ENCODE measurements at regions not wholly inside any gene's neighbourhood (a gene's known extent, or its start where the extent isn't known, plus 50 kb on each side); places are given as distances from the start of the nearest gene placed in this dataset.

GRCh38 chr13:103222683-103223082 lies 156.5 kb upstream of the SLC10A2 start:
- no CpG with 5 or more reads among the region's 4 CpGs for WGBS, 2 donors (ENCODE audit: extremely low coverage in 2 of 2, insufficient read length in 2 of 2, insufficient replicate concordance in 1 of 2)

DNA sequence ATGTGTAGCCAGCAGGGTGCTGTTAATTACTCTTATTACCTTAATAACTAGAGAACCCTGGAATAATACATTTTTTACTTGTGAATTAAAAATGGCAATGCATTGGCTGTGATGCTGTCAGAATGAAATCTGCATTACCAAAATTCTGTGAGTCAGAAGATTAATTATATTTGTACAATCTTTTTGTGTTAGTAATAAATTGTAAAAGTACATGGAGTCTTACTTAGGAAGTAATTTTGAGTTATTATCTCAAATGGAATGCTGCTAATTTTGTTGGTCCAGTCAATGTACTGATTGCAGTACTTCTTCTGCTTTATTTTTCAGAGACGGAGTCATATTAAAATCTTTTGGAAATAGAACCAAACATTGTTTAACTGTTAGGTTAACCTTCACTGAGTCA lies 152.0 kb upstream of the SLC10A2 start:
- Histone ChIP-seq H3K18ac (ENCODE audit: low read length) (no peak overlapping the region), H3K27me3 (ENCODE audit: control insufficient read depth in 3 of 3, insufficient read depth in 3 of 3, low read depth in 1 of 3, low read length in 3 of 3) (no peaks in the 10 kb centered on the region), H2AK5ac (ENCODE audit: low read depth, low read length) (no peak overlapping the region), H4K8ac (ENCODE audit: low read depth, low read length) (no peak overlapping the region), H3K9me3 (replicated peaks in 1 of 2; ENCODE audit: control insufficient read depth in 2 of 2, insufficient read depth in 1 of 2, low read depth in 1 of 2, low read length in 2 of 2) (no peaks in the 10 kb centered on the region), H3K79me1 (ENCODE audit: low read depth, low read length) (no peaks in the 10 kb centered on the region), H2BK15ac (ENCODE audit: low read length) (no peak overlapping the region), H3K27ac (replicated peaks; ENCODE audit: low read length) (no peak overlapping the region), H2BK5ac (ENCODE audit: low read length) (no peak overlapping the region), H3K36me3 (replicated peaks in 1 of 2; ENCODE audit: control insufficient read depth in 2 of 2, insufficient read depth in 2 of 2, low read length in 2 of 2) (no peaks in the 10 kb centered on the region), H3K4me2 (ENCODE audit: insufficient read depth, low read length, poor library complexity, severe bottlenecking) (no peak overlapping the region), H2BK120ac (ENCODE audit: low read depth, low read length) (no peak overlapping the region), H3K4me3 (ENCODE audit: low read length in 2 of 2) (no peak overlapping the region), H3K14ac (ENCODE audit: low read length) (no peak overlapping the region), H3K4ac (ENCODE audit: low read length) (no peak overlapping the region), H2BK12ac (ENCODE audit: low read length) (no peak overlapping the region), H4K91ac (ENCODE audit: low read depth, low read length, poor library complexity) (no peak overlapping the region), H3K23ac (ENCODE audit: low read depth, low read length, poor library complexity) (no peak overlapping the region), H2AFZ (ENCODE audit: low read length) (no peak overlapping the region), H3K9ac (ENCODE audit: low read depth, low read length, poor library complexity) (no peak overlapping the region), H3K4me1 (ENCODE audit: control insufficient read depth in 2 of 2, insufficient read depth in 1 of 2, low read depth in 1 of 2, low read length in 2 of 2) (no peaks in the 10 kb centered on the region)
- DNase-seq (ENCODE audit: low spot score) = no peak
- no CpG with 5 or more reads among the region's 1 CpG for WGBS, 2 donors (ENCODE audit: extremely low coverage in 2 of 2, insufficient read length in 2 of 2, insufficient replicate concordance in 1 of 2)

More at GRCh38 chr13:103222683-103223082, 156.5 kb upstream of the SLC10A2 start:
- Histone ChIP-seq H3K9me3 (replicated peaks in 1 of 2; ENCODE audit: control insufficient read depth in 2 of 2, insufficient read depth in 1 of 2, low read depth in 1 of 2, low read length in 2 of 2) (no peaks in the 10 kb centered on the region), H4K91ac (ENCODE audit: low read depth, low read length, poor library complexity) (no peak overlapping the region), H3K4ac (ENCODE audit: low read length) (no peak overlapping the region), H3K9ac (ENCODE audit: low read depth, low read length, poor library complexity) (no peak overlapping the region), H3K4me2 (ENCODE audit: insufficient read depth, low read length, poor library complexity, severe bottlenecking) (no peak overlapping the region), H3K23ac (ENCODE audit: low read depth, low read length, poor library complexity) (no peak overlapping the region), H3K36me3 (replicated peaks in 1 of 2; ENCODE audit: control insufficient read depth in 2 of 2, insufficient read depth in 2 of 2, low read length in 2 of 2) (no peaks in the 10 kb centered on the region), H3K4me1 (ENCODE audit: control insufficient read depth in 2 of 2, insufficient read depth in 1 of 2, low read depth in 1 of 2, low read length in 2 of 2) (no peaks in the 10 kb centered on the region), H4K8ac (ENCODE audit: low read depth, low read length) (no peak overlapping the region), H3K18ac (ENCODE audit: low read length) (no peak overlapping the region), H3K4me3 (ENCODE audit: low read length in 2 of 2) (no peak overlapping the region), H2AK5ac (ENCODE audit: low read depth, low read length) (no peak overlapping the region), H2BK12ac (ENCODE audit: low read length) (no peak overlapping the region), H3K27me3 (ENCODE audit: control insufficient read depth in 3 of 3, insufficient read depth in 3 of 3, low read depth in 1 of 3, low read length in 3 of 3) (no peaks in the 10 kb centered on the region), H3K27ac (replicated peaks; ENCODE audit: low read length) (no peak overlapping the region), H3K79me1 (ENCODE audit: low read depth, low read length) (no peaks in the 10 kb centered on the region), H2AFZ (ENCODE audit: low read length) (no peak overlapping the region), H2BK5ac (ENCODE audit: low read length) (no peak overlapping the region), H2BK15ac (ENCODE audit: low read length) (no peak overlapping the region), H3K14ac (ENCODE audit: low read length) (no peak overlapping the region), H2BK120ac (ENCODE audit: low read depth, low read length) (no peak overlapping the region)
- no peak for DNase-seq (ENCODE audit: low spot score)

DNA sequence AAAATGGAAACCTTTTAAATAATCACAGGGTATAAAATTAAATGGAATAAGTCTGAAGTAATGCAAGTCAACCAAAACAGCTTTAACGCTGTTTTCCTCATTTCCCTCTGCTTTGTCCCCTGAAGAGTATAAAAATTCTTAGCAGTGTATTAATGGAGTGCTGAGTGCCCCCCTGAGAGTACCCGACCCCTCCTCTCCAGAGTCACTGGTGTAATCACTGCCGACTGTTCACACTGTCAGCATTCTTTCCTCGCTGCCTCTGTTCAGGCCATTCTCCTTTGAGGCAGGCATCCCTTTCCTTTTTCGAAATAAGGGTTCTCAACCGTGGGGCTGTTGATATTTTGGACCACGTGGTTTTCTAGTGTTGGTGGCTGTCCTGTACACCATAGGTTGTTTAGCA lies 146.9 kb upstream of the SLC10A2 start:
- no peak for DNase-seq (ENCODE audit: low spot score)
- Histone ChIP-seq H3K9me3 (replicated peaks in 1 of 2; ENCODE audit: control insufficient read depth in 2 of 2, insufficient read depth in 1 of 2, low read depth in 1 of 2, low read length in 2 of 2) (no peaks in the 10 kb centered on the region), H3K27me3 (ENCODE audit: control insufficient read depth in 3 of 3, insufficient read depth in 3 of 3, low read depth in 1 of 3, low read length in 3 of 3) (no peaks in the 10 kb centered on the region), H3K4me3 (ENCODE audit: low read length in 2 of 2) (no peak overlapping the region), H2BK15ac (ENCODE audit: low read length) (no peak overlapping the region), H3K79me1 (ENCODE audit: low read depth, low read length) (no peaks in the 10 kb centered on the region), H2BK12ac (ENCODE audit: low read length) (no peak overlapping the region), H3K14ac (ENCODE audit: low read length) (no peak overlapping the region), H2BK5ac (ENCODE audit: low read length) (no peak overlapping the region), H3K4ac (ENCODE audit: low read length) (no peak overlapping the region), H2AK5ac (ENCODE audit: low read depth, low read length) (no peak overlapping the region), H2BK120ac (ENCODE audit: low read depth, low read length) (no peak overlapping the region), H3K4me2 (ENCODE audit: insufficient read depth, low read length, poor library complexity, severe bottlenecking) (no peak overlapping the region), H4K91ac (ENCODE audit: low read depth, low read length, poor library complexity) (no peak overlapping the region), H4K8ac (ENCODE audit: low read depth, low read length) (no peak overlapping the region), H3K18ac (ENCODE audit: low read length) (no peak overlapping the region), H3K4me1 (ENCODE audit: control insufficient read depth in 2 of 2, insufficient read depth in 1 of 2, low read depth in 1 of 2, low read length in 2 of 2) (no peaks in the 10 kb centered on the region), H3K36me3 (replicated peaks in 1 of 2; ENCODE audit: control insufficient read depth in 2 of 2, insufficient read depth in 2 of 2, low read length in 2 of 2) (no peaks in the 10 kb centered on the region), H3K23ac (ENCODE audit: low read depth, low read length, poor library complexity) (no peak overlapping the region), H3K27ac (replicated peaks; ENCODE audit: low read length) (no peak overlapping the region), H3K9ac (ENCODE audit: low read depth, low read length, poor library complexity) (no peak overlapping the region), H2AFZ (ENCODE audit: low read length) (no peak overlapping the region)
- no CpG with 5 or more reads among the region's 7 CpGs for WGBS, 2 donors (ENCODE audit: extremely low coverage in 2 of 2, insufficient read length in 2 of 2, insufficient replicate concordance in 1 of 2)

- H3K9ac ChIP-seq (ENCODE audit: low read depth, low read length, poor library complexity) = no peak overlapping the region
- H3K4me1 ChIP-seq (ENCODE audit: control insufficient read depth in 2 of 2, insufficient read depth in 1 of 2, low read depth in 1 of 2, low read length in 2 of 2) = no peaks in the 10 kb centered on the region
- H3K4me2 ChIP-seq (ENCODE audit: insufficient read depth, low read length, poor library complexity, severe bottlenecking) = no peak overlapping the region
- no peak overlapping the region for H2AK5ac ChIP-seq (ENCODE audit: low read depth, low read length)
- no peak overlapping the region for H3K4me3 ChIP-seq (ENCODE audit: low read length in 2 of 2)
- H3K27me3 ChIP-seq (ENCODE audit: control insufficient read depth in 3 of 3, insufficient read depth in 3 of 3, low read depth in 1 of 3, low read length in 3 of 3) = no peaks in the 10 kb centered on the region
- no peaks in the 10 kb centered on the region for H3K36me3 ChIP-seq (replicated peaks in 1 of 2; ENCODE audit: control insufficient read depth in 2 of 2, insufficient read depth in 2 of 2, low read length in 2 of 2)
- no peak overlapping the region for H4K91ac ChIP-seq (ENCODE audit: low read depth, low read length, poor library complexity)
- no peak for DNase-seq (ENCODE audit: low spot score)
- no peak overlapping the region for H3K27ac ChIP-seq (replicated peaks; ENCODE audit: low read length)
- H2BK12ac ChIP-seq (ENCODE audit: low read length) = no peak overlapping the region
- no peak overlapping the region for H3K23ac ChIP-seq (ENCODE audit: low read depth, low read length, poor library complexity)
- H2BK15ac ChIP-seq (ENCODE audit: low read length) = no peak overlapping the region
- no peak overlapping the region for H3K4ac ChIP-seq (ENCODE audit: low read length)
- WGBS, 2 donors (ENCODE audit: extremely low coverage in 2 of 2, insufficient read length in 2 of 2, insufficient replicate concordance in 1 of 2) = no CpG with 5 or more reads among the region's 4 CpGs
- no peak overlapping the region for H2AFZ ChIP-seq (ENCODE audit: low read length)
- H3K9me3 ChIP-seq (replicated peaks in 1 of 2; ENCODE audit: control insufficient read depth in 2 of 2, insufficient read depth in 1 of 2, low read depth in 1 of 2, low read length in 2 of 2) = no peaks in the 10 kb centered on the region
- H2BK120ac ChIP-seq (ENCODE audit: low read depth, low read length) = no peak overlapping the region
- H3K14ac ChIP-seq (ENCODE audit: low read length) = no peak overlapping the region
- H2BK5ac ChIP-seq (ENCODE audit: low read length) = no peak overlapping the region
- no peak overlapping the region for H3K18ac ChIP-seq (ENCODE audit: low read length)
- no peaks in the 10 kb centered on the region for H3K79me1 ChIP-seq (ENCODE audit: low read depth, low read length)
- H4K8ac ChIP-seq (ENCODE audit: low read depth, low read length) = no peak overlapping the region
Measured at GRCh38 chr13:103210348-103210747, 144.1 kb upstream of the SLC10A2 start.

All from neuronal stem cell (in vitro differentiated cells).